Dedifferentiated amniotic fluid mesenchymal stem cell (primary cell): ENCODE measurements at regions not wholly inside any gene's neighbourhood (a gene's known extent, or its start where the extent isn't known, plus 50 kb on each side); places are given as distances from the start of the nearest gene placed in this dataset.
A peak's percentile ranks its signal among the peaks of the same experiment; 100 is the strongest.

Experiments
- DNase-seq: peaks from one replicate; pipeline ENCODE4 v3.0.0-alpha.2; 2016; ENCODE audit errors: extremely low spot score

GRCh38 chr6:166842607-166843006, 113.7 kb downstream of the RNASET2 start:
- DNase-seq, result no peak

GRCh38 chr6:166841216-166841615, 115.1 kb downstream of the RNASET2 start:
- DNase-seq, result no peak

GRCh38 chr6:166839569-166839968, 116.8 kb downstream of the RNASET2 start:
- DNase-seq, result no peak

- no peak for DNase-seq
Observed at GRCh38 chr6:166838987-166839386, 117.4 kb downstream of the RNASET2 start.

- no peak for DNase-seq
Observed at GRCh38 chr6:166836785-166837718, 119.3 kb downstream of the RNASET2 start.

- DNase-seq, result no peak
Observed at GRCh38 chr6:166834049-166834448, 122.3 kb downstream of the RNASET2 start.

GRCh38 chr6:166830891-166831363, 125.4 kb downstream of the RNASET2 start:
- no peak for DNase-seq

GRCh38 chr6:166830185-166830890, 126.0 kb downstream of the RNASET2 start:
- DNase-seq, result no peak

- no peak for DNase-seq
Observed at GRCh38 chr6:166826264-166826663, 130.1 kb downstream of the RNASET2 start.

- DNase-seq, result peak; percentile 16
Observed at GRCh38 chr6:166825553-166826145, 130.7 kb downstream of the RNASET2 start.

- no peak for DNase-seq
Observed at GRCh38 chr6:166824880-166825250, 131.5 kb downstream of the RNASET2 start.

- no peak for DNase-seq
Observed at GRCh38 chr6:166824146-166824879, 132.0 kb downstream of the RNASET2 start.

GRCh38 chr6:166822609-166823008, 133.7 kb downstream of the RNASET2 start:
- no peak for DNase-seq

GRCh38 chr6:166820483-166820882, 135.9 kb downstream of the RNASET2 start:
- DNase-seq, result no peak

- DNase-seq, result no peak
Observed at GRCh38 chr6:166820070-166820469, 136.3 kb downstream of the RNASET2 start.

- DNase-seq, result no peak
Observed at GRCh38 chr6:166815629-166816028, 140.7 kb downstream of the RNASET2 start.

- DNase-seq, result no peak
Observed at GRCh38 chr6:166814390-166814789, 142.0 kb downstream of the RNASET2 start.

- no peak for DNase-seq
Observed at GRCh38 chr6:166813461-166813860, 142.9 kb downstream of the RNASET2 start.

GRCh38 chr6:166810864-166811263, 145.5 kb downstream of the RNASET2 start:
- no peak for DNase-seq

GRCh38 chr6:166809721-166810120, 146.6 kb downstream of the RNASET2 start:
- DNase-seq, result no peak

GRCh38 chr6:166806962-166807757, 149.2 kb downstream of the RNASET2 start:
- no peak for DNase-seq
